ENCODE measurements at regions not wholly inside any gene's neighbourhood (a gene's known extent, or its start where the extent isn't known, plus 50 kb on each side); places are given as distances from the start of the nearest gene placed in this dataset.

DNA sequence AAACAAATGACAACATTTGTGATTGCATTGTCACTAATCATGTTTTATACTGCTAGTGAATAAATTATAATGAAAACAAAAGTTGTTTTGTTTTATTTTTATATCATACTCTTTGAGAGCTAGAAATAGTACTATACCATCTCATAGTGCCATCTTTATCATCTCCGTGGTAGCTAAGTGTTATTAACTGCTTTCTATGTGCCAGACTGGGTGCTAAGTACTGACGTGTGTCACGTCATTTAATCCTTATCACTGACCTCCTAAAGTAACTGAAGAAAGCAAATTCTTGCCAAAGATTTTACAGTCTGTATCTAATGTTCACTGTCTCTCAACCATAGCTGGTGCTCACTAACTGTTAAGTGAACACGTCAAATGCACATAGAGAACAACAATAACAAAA is 99.5 kb upstream of the CNTN3 start:
- no peak for DNase-seq (ENCODE audit: low read depth)
- no peak overlapping the region for H3K4me3 ChIP-seq (replicated peaks; ENCODE audit: low read depth, low read length)
- TF ChIP-seq, protein P1, sequence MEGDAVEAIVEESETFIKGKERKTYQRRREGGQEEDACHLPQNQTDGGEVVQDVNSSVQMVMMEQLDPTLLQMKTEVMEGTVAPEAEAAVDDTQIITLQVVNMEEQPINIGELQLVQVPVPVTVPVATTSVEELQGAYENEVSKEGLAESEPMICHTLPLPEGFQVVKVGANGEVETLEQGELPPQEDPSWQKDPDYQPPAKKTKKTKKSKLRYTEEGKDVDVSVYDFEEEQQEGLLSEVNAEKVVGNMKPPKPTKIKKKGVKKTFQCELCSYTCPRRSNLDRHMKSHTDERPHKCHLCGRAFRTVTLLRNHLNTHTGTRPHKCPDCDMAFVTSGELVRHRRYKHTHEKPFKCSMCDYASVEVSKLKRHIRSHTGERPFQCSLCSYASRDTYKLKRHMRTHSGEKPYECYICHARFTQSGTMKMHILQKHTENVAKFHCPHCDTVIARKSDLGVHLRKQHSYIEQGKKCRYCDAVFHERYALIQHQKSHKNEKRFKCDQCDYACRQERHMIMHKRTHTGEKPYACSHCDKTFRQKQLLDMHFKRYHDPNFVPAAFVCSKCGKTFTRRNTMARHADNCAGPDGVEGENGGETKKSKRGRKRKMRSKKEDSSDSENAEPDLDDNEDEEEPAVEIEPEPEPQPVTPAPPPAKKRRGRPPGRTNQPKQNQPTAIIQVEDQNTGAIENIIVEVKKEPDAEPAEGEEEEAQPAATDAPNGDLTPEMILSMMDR (IDR thresholded peaks at IDR 0.05; ENCODE audit: low read length, missing control alignments): no peak

DNA sequence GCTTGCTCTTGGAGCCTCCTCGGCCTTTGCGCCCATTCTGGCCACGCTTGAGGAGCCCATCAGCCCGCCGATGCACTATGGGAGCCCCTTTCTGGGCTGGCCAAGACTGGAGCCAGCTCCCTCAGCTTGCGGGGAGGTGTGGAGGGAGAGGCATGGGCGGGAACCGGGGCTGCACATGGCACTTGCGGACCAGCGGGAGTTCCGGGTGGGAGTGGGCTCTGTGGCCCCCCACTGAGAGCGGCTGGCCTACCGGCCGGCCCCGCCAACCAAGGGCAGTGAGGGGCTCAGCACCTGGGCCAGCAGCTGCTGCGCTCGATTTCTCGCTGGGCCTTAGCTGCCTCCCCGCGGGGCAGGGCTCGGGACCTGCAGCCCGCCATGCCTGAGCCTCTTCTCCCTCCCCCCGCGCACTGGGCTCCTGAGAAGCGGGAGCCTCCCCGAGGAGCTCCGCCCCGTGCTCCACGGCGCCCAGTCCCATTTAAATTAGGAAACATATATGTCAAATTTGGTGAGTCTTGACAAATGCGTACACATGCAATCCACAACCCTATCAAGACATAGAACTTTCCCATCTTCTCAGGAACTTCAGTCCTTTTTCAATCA is 97.6 kb upstream of the CNTN3 start:
- no peak overlapping the region for H3K4me3 ChIP-seq (replicated peaks; ENCODE audit: low read depth, low read length)
- TF ChIP-seq, protein P1 (IDR thresholded peaks at IDR 0.05; ENCODE audit: low read length, missing control alignments): no peak
- DNase-seq (ENCODE audit: low read depth): no peak

DNA sequence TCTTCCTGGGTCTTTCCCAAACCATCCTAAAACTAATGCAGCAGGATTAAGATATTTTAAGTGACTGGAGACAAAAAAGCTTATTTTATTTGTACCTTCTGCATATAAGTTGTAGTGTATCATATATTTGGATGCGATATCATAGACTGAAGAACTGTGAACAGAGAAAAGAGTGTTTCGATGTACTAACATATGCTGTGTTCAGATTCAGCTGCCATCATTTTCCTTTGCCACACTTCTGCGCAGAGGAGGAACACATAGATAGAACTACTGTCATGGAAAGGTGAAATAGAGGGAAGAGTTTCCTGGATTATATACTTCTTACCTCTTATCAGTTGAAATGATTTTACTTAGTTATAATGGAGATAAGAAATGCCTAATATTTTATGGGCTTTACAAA is 95.5 kb upstream of the CNTN3 start:
- H3K4me3 ChIP-seq (replicated peaks; ENCODE audit: low read depth, low read length): no peak overlapping the region
- TF ChIP-seq, protein P1 (IDR thresholded peaks at IDR 0.05; ENCODE audit: low read length, missing control alignments): no peak
- no peak for DNase-seq (ENCODE audit: low read depth)

DNA sequence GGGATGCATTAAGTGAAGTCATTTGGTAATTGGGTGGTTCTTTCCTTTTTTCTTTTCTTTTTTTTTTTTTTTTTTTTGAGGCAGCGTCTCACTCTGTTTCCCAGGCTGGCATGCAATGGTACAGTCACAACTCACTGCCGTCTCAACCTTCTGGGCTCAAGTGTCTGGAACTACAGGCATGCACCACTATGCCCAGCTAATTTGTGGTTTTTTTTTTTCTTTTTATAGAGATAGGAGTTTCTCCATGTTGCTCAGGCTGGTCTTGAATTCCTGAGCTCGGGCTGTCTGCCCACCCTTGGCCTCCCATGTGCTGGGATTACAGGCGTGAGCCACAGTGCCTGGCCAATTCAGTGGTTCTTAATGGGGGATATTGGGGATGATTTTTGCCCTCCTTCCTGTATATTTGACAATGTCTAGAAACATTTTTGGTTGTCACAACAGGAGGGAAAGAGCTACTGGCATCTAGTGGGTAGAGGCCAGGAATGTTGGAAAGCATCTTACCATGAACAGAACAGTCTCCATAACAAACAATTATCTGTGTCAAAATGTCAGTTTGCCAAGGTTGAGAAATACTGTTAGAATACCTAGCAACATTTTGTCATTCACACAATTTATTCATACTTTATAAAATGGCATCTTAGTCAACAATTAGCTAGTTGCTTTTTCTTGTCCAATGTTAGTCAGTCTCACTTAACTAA is 79.4 kb upstream of the CNTN3 start:
- H3K4me3 ChIP-seq (replicated peaks; ENCODE audit: low read depth, low read length): no peak overlapping the region
- TF ChIP-seq, protein P1 (IDR thresholded peaks at IDR 0.05; ENCODE audit: low read length, missing control alignments): no peak
- DNase-seq (ENCODE audit: low read depth): no peak

DNA sequence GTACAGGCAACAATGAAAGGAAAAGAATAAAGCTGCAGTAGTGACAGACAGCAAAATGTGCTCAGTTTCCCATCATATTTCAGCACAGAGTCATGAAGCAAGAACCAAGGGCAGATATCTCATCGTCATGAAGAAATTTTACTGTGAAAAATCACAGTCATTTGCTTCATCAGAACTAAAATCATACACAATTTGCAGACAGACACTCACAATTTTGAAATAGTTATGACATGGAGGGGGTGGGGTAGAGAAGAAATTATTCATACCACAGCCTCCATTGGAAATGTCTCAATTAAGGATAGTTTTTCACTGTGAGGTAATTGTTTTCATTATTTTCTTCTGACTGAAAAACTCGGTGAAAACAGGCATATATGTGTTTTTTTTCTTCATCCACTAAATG is 78.8 kb upstream of the CNTN3 start:
- no peak for DNase-seq (ENCODE audit: low read depth)
- H3K4me3 ChIP-seq (replicated peaks; ENCODE audit: low read depth, low read length): no peak overlapping the region
- TF ChIP-seq, protein P1 (IDR thresholded peaks at IDR 0.05; ENCODE audit: low read length, missing control alignments): no peak

DNA sequence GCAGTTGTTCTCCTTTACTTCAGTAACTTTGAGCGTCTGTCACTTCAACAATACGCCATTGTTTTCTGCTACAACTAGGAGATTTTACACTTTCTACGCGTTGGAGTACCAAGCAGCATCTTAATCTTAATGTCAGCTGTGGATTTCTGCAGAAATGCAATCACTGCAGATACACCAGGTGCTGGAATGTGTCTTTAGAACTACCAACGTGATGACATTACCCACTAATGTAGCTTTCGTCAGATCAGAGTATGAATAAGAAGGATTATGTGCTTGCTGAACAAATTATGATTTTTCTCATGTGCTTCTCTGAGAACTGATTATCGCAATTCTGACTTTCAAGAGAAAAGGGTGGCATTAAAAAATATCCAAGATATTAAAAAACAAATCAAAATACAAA is 77.5 kb upstream of the CNTN3 start:
- TF ChIP-seq, protein P1 (IDR thresholded peaks at IDR 0.05; ENCODE audit: low read length, missing control alignments): no peak
- no peak overlapping the region for H3K4me3 ChIP-seq (replicated peaks; ENCODE audit: low read depth, low read length)
- DNase-seq (ENCODE audit: low read depth): no peak

DNA sequence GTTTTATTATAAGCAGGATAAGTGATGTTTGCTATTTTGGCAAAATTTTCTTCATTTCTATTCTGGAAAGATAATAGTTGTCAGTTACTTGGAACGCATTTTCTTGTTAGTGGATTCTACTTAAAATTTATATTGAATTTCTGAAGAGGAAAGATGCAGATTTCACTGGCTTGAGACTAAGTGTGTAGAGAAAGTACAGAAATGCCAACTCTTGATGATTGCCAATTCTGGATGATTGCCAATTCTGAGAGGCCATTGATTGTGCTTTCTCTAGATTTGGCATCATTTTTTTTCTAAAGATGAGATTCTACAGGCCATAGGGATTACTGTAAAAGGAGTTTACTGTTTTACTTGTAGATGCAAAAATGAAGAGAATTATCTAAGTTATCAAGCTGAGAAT is 58.9 kb upstream of the CNTN3 start:
- no peak for DNase-seq (ENCODE audit: low read depth)
- TF ChIP-seq, protein P1 (IDR thresholded peaks at IDR 0.05; ENCODE audit: low read length, missing control alignments): no peak
- no peak overlapping the region for H3K4me3 ChIP-seq (replicated peaks; ENCODE audit: low read depth, low read length)
